H54 (cell line): ENCODE measurements at regions not wholly inside any gene's neighbourhood (a gene's known extent, or its start where the extent isn't known, plus 50 kb on each side); places are given as distances from the start of the nearest gene placed in this dataset.
A peak's percentile ranks its signal among the peaks of the same experiment; 100 is the strongest.

Source experiments
- DNase-seq: peaks from one replicate; pipeline ENCODE4 v3.0.0; 2011; ENCODE audit warnings: low spot score, mixed read lengths; ENCODE audit not compliant: insufficient read length
- FAIRE-seq: peaks from 3 replicates; lab custom pipeline; 2011; peaks lifted over from hg19 to GRCh38; lab: Jason Lieb, UNC
- POLR2A ChIP-seq: IDR thresholded peaks from 2 replicates; pipeline ENCODE4 v1.6.1; 2011; ENCODE audit warnings: low read depth, mild to moderate bottlenecking, low read length

DNA sequence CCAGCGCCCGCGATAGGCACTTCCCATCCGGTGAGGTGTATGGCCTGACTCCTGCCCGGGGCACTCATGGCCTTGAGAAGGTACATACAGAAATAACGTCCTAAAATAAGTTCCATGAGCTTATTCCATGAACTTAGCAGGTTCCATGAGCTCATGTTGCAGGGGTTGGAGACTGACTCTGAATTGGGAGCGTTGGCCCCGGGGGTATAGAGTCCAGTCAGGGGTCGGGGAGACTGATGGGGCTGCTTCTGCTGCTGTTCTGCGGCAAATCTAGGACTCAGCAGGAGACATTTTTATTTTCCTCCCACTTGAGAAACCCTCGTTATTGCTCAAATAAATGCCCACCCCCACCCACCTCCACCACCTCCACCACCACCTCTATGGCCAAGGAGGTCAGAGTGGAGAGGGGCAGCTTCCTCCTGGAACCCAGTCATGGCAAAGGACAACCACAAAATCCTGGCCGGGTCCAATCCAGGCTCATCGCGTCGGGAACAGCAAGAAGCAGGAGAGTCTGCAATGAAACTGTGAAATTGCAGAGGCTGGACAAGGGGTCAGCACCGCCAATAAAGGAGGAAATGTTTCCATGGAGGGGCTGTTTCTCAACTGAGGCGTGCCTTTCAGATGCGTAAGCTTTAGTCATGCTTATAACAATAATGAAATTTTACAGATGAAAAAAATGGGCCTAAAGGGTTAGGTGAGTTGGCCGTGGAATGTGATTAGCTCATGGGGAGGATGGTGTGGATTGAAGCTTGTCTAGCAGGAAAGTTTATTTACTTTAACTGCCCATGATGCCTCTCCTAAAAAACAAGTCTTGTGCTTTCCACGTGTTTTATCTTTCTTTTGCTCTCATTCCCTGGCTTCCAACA lies 136.6 kb upstream of the ALKAL2 start:
- DNase-seq (peak; percentile 50), FAIRE-seq (no peak)
- no peak for TF ChIP-seq POLR2A

DNA sequence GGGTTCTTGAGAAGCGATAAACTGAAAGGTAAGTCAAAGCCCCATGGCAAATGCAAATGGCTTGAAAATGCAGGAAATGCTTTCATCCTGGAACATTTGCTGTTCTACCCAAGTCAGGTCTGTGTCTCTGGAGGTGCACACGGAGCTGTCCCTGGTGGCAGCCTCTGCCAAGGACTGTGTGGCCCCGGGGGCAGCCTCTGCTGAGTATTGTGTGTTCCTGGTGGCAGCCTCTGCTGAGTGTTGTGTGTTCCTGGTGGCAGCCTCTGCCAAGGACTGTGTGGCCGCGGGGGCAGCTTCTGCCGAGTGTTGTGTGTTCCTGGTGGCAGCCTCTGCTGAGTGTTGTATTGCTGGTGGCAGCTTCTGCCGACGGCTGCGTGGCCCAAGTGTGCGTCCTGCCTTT lies 135.6 kb upstream of the ALKAL2 start:
- FAIRE-seq (no peak), DNase-seq (no peak)
- no peak for TF ChIP-seq POLR2A

DNA sequence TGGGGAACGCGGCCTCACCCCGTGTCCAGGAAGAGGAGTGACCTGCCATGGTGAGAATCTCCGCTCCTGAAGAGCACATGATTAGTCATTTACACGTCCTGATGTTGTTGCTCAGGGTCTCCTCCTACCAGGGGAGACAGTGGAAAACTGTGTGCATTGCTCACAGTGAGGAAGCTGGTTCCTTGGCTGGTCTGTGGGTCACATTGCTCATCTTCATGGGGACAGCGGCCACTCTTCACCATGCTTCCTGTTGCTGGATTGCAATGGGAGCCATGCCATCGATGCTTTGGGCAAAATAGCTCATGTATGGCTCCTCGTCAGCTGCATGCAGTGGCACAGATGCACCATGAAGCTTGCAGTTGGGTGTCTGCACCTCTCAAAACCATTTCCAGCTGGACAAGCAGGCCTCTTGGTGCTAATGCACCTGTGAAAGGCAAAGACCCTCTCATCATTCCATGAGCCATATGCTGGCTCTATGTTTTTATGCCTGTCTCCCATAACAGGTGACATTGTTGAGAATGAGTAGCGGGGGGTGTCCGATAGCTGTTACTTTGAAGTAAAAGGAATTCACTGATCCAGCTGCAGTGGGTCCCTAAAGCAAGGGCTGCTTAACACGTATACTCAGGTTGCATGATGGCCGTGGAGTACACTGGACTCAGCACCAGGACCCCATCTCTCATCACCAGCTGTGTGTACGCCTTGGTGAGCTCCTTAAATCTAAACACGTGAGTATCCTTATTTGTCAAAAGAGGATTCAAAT lies 135.0 kb upstream of the ALKAL2 start:
- FAIRE-seq (no peak), DNase-seq (no peak)
- no peak for TF ChIP-seq POLR2A

DNA sequence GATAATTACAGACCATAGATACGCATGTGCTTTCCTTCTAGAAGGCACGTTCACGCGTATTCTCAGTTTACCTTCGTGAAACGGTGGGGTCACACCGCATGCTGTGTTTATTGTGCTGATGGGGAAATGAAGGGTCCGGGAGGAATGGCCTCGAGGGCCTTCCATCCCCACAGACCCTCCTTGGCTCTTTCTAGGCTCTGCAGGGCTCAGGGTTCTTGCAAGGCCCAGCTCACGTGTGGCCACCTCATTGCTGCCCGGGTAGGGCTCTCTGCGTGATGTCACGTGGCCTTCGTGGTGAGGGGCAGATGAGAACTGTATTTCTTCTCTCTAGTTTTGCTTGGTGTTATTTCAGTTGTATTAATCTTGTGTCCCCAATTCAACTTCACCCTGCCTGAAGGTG lies 133.5 kb upstream of the ALKAL2 start:
- FAIRE-seq (no peak), DNase-seq (no peak)
- no peak for TF ChIP-seq POLR2A

DNA sequence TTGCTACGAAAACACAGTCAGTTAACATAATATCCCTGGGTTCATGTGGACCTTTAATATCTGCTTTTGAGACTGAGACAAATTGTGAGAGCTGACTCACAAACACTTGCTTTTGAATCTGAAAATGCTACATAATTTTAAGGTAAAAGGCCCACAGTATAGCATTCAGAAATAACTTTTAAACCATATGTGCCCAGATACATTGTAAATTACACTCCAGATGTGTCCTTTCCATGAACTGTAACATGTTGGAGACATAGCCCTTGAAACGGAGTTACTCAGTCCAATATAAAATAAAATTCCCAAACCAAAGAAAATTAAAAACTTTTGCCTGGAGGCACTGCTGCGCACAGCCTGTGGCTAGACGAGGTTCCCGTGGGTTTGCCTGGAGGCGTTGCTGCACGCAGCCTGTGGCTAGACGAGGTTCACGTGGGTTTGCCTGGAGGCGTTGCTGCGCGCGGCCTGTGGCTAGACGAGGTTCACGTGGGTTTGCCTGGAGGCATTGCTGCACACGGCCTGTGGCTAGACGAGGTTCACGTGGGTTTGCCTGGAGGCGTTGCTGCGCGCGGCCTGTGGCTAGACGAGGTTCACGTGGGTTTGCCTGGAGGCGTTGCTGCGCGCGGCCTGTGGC lies 131.9 kb upstream of the ALKAL2 start:
- TF ChIP-seq POLR2A: no peak
- FAIRE-seq: no peak

DNA sequence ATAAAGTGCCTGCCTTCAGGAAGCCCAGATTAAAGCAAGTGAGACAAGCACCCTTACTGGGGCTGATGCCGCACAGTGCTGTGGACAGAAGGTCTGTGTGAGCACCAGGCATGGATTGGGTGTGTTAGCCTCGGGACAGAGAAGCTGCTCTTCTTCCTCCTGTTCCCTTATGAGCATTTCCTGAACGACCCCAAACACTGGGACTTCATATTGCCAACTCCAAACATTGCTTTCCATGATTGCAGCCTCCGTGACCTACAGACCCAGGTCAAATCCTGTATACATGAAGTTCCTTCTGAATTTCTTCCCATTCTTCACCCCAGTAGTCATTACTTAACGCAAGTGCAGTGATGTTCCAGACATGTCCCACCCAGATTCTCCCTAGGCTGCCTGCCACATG lies 129.8 kb upstream of the ALKAL2 start:
- no peak for TF ChIP-seq POLR2A
- DNase-seq (no peak), FAIRE-seq (no peak)

More for the DNA sequence above, 131.9 kb upstream of the ALKAL2 start:
- no peak for DNase-seq

DNA sequence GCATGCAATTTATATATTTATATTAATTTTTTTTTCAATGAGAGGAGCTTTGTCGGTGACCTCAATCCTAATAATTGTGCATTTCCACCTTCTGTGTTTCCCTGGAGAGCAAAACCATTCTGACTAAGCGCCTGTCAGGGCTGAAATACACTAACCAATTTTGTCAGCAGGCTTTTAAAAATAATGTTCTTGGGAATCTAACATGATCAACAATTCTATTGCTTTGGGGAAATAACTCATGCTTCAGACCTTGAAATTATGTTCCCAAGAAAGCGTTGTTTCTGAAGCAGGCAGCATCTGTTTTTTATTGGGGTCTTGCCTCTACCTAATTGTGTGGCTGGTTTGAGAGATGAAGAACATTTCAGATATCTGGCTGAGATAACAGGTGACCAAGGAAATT lies 129.1 kb upstream of the ALKAL2 start:
- TF ChIP-seq POLR2A: no peak
- no peak for FAIRE-seq
- no peak for DNase-seq

DNA sequence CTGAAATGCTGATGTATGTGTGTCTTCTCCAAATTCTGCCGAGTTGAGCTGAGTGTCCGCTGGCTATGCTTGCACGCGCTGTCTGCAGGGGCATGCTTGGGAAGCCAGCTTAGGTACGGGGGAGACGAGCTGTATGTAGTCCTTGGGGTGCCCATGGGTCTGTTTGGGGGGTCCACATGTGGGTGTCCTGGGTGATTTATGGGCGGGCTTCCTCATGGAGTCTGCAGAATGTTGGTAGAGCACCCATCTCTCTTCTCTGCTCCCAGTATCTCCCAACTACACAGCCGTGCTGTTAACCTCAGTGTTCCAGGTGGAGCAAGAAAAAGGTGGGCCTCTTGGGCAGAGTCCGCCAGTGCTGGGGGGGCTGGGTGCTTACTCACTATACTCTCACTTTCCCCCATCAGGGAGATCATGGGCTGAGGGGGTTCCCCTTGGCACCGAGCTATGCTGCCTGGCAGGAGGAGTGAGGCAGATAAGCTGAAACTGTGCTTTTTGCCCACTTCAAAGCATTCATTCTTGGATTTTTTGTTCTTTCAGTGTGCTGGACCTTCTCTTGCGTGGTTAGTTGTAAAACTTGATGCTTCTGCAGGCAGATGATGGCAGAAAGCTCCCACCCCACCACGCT lies 128.2 kb upstream of the ALKAL2 start:
- DNase-seq (no peak), FAIRE-seq (no peak)
- no peak for TF ChIP-seq POLR2A

DNA sequence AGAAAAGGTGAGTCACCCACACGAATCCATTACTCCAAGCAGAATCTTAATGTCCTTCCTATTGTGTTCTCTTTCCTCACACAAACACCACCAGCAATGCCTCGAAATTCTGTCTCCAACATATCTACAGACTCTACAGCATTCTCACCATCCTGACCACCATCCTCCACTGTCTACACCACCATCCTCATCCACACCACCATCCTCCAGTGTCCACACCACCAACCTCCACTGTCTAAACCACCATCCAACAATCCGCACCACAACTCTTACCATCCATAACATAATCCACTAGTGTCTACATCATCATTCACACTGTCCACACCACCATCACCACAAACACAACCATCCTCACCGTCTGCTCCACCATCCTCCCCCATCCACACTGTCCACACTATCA lies 121.6 kb upstream of the ALKAL2 start:
- TF ChIP-seq POLR2A: no peak
- no peak for DNase-seq
- no peak for FAIRE-seq

DNA sequence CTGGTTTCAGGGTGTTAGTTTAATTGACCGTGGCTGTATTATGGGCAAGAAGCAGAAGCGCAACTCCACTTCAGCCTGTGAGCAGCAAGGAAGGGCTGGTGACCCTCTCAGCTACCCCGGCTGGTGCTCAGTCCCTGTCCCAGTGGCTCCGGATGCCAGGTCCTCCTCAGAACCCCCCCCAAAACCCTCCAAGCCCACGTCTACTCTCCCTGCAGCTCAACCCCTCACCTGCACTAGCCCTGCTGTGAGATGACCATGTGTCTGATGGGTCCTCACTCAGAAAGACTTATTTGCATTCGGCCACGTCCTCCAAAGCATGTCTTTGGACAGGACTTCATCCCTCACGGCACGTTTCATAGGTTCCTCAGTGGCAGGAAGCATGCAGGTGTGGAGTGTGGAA lies 119.7 kb upstream of the ALKAL2 start:
- no peak for TF ChIP-seq POLR2A
- FAIRE-seq: no peak

DNA sequence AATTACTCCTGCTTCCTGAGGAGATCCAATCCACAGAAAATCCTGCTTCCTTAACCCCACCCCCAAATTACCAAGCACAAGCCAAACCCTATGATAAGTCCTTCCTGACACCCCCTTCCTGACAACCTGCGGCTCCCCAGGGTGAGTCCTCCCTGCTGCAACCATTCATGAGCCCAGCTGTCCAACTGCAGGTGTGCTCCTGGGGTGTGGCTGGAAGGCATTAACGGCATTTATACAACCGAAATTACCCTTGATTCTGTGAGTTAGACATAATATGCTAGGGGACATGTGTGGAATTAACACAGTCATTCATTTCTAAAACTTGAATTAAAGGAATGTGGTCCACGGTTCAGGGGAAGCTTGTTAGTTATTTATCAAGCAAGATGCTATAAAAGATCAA lies 119.0 kb upstream of the ALKAL2 start:
- no peak for TF ChIP-seq POLR2A
- DNase-seq (no peak), FAIRE-seq (no peak)

More for the DNA sequence above, 119.7 kb upstream of the ALKAL2 start:
- DNase-seq: no peak

DNA sequence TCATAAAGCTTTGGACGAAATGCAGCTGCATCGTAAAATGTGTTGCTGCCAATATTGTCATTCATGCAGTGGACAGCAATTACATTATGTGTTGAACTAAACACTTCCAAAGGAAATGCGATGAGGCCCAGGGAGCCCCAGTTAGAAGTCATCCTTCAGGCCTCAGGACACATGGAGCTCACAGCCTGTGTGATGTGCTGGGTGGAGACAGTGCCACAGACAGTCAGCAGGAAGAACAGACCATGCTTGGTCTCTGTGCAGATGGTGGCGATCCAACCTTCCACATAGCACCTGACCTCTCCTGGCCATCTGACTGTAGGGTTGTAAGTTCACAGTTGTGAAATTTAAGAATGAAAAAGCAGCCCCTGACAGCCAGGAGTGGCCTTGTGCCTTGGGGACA lies 118.3 kb upstream of the ALKAL2 start:
- no peak for TF ChIP-seq POLR2A
- no peak for FAIRE-seq
- DNase-seq: no peak

DNA sequence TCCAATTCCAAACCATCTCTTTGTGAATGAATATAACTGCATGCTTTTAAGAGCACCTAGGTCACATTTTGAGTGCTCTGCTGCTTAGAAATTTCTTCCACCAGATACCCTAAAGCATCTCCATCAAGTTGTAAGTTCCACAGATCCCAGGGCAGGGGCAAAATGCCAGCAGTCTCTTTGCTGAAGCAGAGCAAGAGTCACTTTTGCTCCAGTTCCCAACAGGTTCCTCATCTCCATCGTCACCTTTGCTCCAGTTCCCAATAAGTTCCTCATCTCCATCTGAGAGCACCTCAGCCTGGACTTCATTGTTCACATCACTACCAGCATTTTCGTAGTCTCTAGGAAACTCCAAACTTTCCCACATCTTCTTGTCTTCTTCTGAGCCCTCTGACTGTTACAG lies 116.7 kb upstream of the ALKAL2 start:
- DNase-seq (no peak), FAIRE-seq (no peak)
- TF ChIP-seq POLR2A: no peak

DNA sequence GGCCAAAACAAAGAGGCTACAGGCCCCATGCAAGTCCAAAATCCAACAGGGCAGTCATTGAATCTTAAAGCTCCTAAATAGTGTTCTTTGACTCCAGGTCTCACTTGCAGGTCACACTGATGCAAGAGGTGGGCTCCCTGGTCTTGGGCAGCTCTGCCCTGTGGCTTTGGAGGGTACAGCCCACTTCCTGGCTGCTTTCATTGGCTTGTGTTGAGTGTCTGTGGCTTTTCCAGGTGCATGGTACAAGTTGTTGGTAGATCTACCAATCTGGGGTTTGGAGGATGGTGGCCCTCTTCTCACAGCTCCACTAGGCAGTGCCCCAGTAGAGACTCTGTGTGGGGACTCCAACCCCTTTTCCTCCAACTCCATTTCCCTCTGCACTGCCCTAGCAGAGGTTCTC lies 115.8 kb upstream of the ALKAL2 start:
- FAIRE-seq: no peak
- TF ChIP-seq POLR2A: no peak
- no peak for DNase-seq

DNA sequence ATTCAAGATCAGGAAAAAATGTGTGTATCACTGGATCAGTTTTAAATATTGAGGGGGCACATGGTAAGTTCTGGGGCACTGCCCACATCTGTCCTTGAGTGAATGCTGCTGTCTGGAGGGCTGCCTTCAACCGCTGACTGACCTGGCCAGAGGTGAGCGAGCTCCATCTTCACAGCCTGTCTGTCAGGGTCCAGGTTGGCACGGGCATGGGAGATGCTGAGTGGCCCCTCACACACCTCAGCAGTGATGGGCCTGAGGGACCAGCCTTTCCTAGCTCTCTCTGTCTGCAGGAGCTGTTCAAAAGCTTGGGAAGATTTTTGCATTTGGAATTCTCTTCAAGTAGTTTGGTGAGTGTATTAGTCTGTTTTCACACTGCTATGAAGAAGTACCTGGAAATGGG lies 114.8 kb upstream of the ALKAL2 start:
- TF ChIP-seq POLR2A: no peak
- DNase-seq (no peak), FAIRE-seq (no peak)
